PC-9 (cell line): ENCODE measurements at regions not wholly inside any gene's neighbourhood (a gene's known extent, or its start where the extent isn't known, plus 50 kb on each side); places are given as distances from the start of the nearest gene placed in this dataset.

Source experiments
- BruUV-seq: library from RNA; stranded (reverse); fragments of 400-500 nt; replicated peaks from 2 replicates; lab custom pipeline; 2021; lab: Mats Ljungman, UMichigan
- CTCF ChIA-PET: fragments of 300-600 bp; sonication (Branson Sonifier 250); formaldehyde crosslinking; loops from one replicate; lab custom pipeline; 2022; ENCODE audit warnings: antibody characterized with exemption; lab: Charles Lee
- POLR2A ChIA-PET: fragments of 300-600 bp; sonication (Branson Sonifier 250); formaldehyde crosslinking; loops from one replicate; lab custom pipeline; 2022; ENCODE audit warnings: antibody characterized with exemption; ENCODE audit not compliant: unreplicated experiment; lab: Charles Lee
- DNase-seq, 2 experiments: peaks; one replicate each; pipeline versions ENCODE4 v3.0.0 to v3.0.0-alpha.2; 2015 to 2022; ENCODE audit warnings: mixed read lengths in 1 of 2
- H2AFZ ChIP-seq: fragments of 200-600 bp; sonication (generic); 2 replicates; pipeline ENCODE4 v1.8.1; 2017; ENCODE audit warnings: antibody characterized with exemption
- H3F3A ChIP-seq: fragments of 200-600 bp; sonication (generic); 2 replicates; pipeline ENCODE4 v1.8.1; 2017; ENCODE audit warnings: antibody characterized with exemption, mild to moderate bottlenecking, low read depth; ENCODE audit not compliant: insufficient read depth
- H3K27ac ChIP-seq: fragments of 200-600 bp; sonication (generic); 2 replicates; pipeline ENCODE4 v1.6.1; 2016; ENCODE audit warnings: mixed run types
- H3K27me3 ChIP-seq: fragments of 200-600 bp; sonication (generic); 2 replicates; pipeline ENCODE4 v1.6.1; 2016; ENCODE audit warnings: low read depth, mixed run types; ENCODE audit not compliant: insufficient read depth
- H3K36me3 ChIP-seq: fragments of 200-600 bp; sonication (generic); 2 replicates; pipeline ENCODE4 v1.6.1; 2016; ENCODE audit warnings: low read depth, mixed run types
- H3K4me1 ChIP-seq: fragments of 200-600 bp; sonication (generic); replicated peaks from 2 replicates; pipeline ENCODE4 v1.6.1; 2016; ENCODE audit warnings: mixed run types; ENCODE audit not compliant: insufficient read depth
- H3K4me2 ChIP-seq: fragments of 200-600 bp; sonication (generic); 2 replicates; pipeline ENCODE4 v1.6.1; 2017; ENCODE audit warnings: mixed run types
- H3K4me3 ChIP-seq: fragments of 200-600 bp; sonication (generic); 2 replicates; pipeline ENCODE4 v1.6.1; 2016; ENCODE audit warnings: mixed run types
- H3K79me2 ChIP-seq: fragments of 200-600 bp; sonication (generic); 2 replicates; pipeline ENCODE4 v1.6.1; 2017; ENCODE audit warnings: low read depth, mixed run types
- H3K9me2 ChIP-seq: fragments of 200-600 bp; sonication (generic); 2 replicates; pipeline ENCODE4 v1.8.1; 2017; ENCODE audit warnings: mild to moderate bottlenecking; ENCODE audit not compliant: insufficient read depth
- H3K9me3 ChIP-seq: fragments of 200-600 bp; sonication (generic); 2 replicates; pipeline ENCODE4 v1.8.1; 2016; ENCODE audit warnings: low read depth; ENCODE audit not compliant: insufficient read depth
- H4K20me1 ChIP-seq: fragments of 200-600 bp; sonication (generic); 2 replicates; pipeline ENCODE4 v1.8.1; 2017; ENCODE audit not compliant: insufficient read depth
- EZH2 ChIP-seq: fragments of 200-600 bp; sonication (generic); IDR thresholded peaks from 2 replicates; pipeline ENCODE4 v1.8.0; 2017; ENCODE audit warnings: antibody characterized with exemption, low read depth
- intact Hi-C: fragments of 100-400 bp; cut with micrococcal nuclease; formaldehyde crosslinking; loops from one replicate; pipeline ENCODE4 v1.10.0; 2022; ENCODE audit not compliant: unreplicated experiment
- TF ChIP-seq, protein P1 (sequence below): fragments of 200-600 bp; sonication (generic); conservative IDR thresholded peaks from 2 replicates; pipeline ENCODE4 v1.6.1; 2017; ENCODE audit warnings: mixed run types, antibody characterized with exemption, mild to moderate bottlenecking, moderate library complexity

DNA sequence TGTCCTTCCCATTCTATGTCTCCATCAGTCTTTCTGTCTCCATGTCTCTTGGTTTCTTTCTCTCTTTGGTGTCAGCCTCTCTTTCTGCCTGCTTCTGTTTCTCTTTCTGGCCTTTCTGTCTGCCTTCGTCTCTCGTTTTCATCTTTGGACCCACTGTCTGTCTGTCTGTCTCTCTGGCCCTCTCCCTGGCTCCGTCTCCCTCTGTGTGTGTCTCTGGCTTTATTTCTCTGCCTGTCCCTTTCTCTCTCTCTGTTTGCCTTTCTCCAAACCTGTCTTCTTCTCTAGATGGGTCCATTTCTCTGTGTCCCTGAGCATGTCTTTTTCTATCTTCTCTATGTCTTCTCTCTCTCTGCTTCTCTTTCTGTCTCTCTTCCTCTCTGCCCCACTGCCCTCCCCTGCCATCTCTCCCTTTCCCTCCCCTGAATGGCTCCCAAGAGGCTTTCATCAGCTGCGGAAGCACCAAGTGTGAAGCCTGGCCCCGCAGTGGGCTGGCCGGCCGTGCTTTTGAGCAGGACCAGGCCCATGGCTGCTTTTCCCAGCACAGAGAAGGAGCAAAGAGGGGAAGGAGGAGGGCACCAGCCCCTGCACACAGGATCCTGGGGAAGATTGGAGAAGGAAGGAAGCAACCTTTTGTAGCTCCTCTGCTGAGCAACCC lies 57.4 kb downstream of the PJA1 start:
- Histone ChIP-seq H3K79me2 (no peaks in the 10 kb centered on the region), H4K20me1 (no peaks in the 10 kb centered on the region), H3K9me3 (no peaks in the 10 kb centered on the region), H3K4me3 (no peak overlapping the region), H3K4me2 (peak overlapping the region; percentile 26; the same call in 1 of the 2 replicates), H3K4me1 (peaks cover 41% of the 10 kb centered on the region), H3K36me3 (no peaks in the 10 kb centered on the region), H3K9me2 (no peaks in the 10 kb centered on the region), H3K27me3 (no peaks in the 10 kb centered on the region), H3K27ac (no peak overlapping the region), H3F3A (0 out of 2 replicates have a peak, but pooled peaks cover 4% of the 10 kb centered on the region), H2AFZ (no peak overlapping the region)
- BruUV-seq, result no TSS peak
- CTCF ChIA-PET, result no interaction called here
- POLR2A ChIA-PET, result no interaction called here
- intact Hi-C loops, result loop anchor here (2.0 to 5.0 kb wide), 3 partner anchors 45 to 281 kb away; partner anchors contain the start of gene EFNB1
- TF ChIP-seq, protein P1, sequence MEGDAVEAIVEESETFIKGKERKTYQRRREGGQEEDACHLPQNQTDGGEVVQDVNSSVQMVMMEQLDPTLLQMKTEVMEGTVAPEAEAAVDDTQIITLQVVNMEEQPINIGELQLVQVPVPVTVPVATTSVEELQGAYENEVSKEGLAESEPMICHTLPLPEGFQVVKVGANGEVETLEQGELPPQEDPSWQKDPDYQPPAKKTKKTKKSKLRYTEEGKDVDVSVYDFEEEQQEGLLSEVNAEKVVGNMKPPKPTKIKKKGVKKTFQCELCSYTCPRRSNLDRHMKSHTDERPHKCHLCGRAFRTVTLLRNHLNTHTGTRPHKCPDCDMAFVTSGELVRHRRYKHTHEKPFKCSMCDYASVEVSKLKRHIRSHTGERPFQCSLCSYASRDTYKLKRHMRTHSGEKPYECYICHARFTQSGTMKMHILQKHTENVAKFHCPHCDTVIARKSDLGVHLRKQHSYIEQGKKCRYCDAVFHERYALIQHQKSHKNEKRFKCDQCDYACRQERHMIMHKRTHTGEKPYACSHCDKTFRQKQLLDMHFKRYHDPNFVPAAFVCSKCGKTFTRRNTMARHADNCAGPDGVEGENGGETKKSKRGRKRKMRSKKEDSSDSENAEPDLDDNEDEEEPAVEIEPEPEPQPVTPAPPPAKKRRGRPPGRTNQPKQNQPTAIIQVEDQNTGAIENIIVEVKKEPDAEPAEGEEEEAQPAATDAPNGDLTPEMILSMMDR, result no peak
- TF ChIP-seq EZH2, result no peak
- DNase-seq, result no peak

DNA sequence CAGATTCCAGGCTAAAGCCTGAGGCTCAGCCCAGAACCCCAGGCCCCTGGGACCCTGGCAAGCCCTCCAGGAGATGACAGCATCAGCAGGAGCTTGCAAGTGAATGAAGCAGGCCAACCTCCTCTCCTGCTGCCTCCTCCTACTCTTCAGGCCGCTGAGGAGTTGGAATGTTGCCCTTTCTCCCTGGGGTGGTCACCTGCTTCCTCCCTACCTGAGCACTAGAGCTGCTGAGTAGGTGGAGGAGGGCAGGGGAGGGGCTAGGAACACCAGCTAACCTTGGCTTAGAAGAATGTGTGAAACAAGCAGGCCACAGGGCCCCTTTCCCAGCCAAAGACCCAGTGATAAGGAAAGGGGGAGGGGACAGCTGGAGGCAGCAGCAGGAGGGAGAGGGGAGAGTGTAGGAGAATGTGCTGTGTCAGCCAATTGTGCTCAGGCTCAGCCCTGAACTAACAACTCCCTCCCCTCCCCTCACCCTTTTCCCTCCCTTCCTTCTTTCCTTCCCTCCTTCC lies 58.0 kb downstream of the PJA1 start:
- no peak overlapping the region for H3K27ac ChIP-seq
- H2AFZ ChIP-seq, result no peak overlapping the region
- no peaks in the 10 kb centered on the region for H3K36me3 ChIP-seq
- no peak overlapping the region for H3K4me3 ChIP-seq
- ChIA-PET CTCF (no interaction called here), POLR2A (no interaction called here)
- no peaks in the 10 kb centered on the region for H3K79me2 ChIP-seq
- H3K4me2 ChIP-seq, result peak overlapping the region; percentile 26; the same call in 1 of the 2 replicates
- H3F3A ChIP-seq, result 0 out of 2 replicates have a peak, but pooled peaks cover 4% of the 10 kb centered on the region
- TF ChIP-seq EZH2, result no peak
- intact Hi-C loops, result loop anchor here (5.0 kb wide), 2 partner anchors 75 to 280 kb away; partner anchors contain the start of gene EFNB1
- peak; percentile 56 to 68 for DNase-seq
- H3K9me3 ChIP-seq, result no peaks in the 10 kb centered on the region
- H3K4me1 ChIP-seq, result peaks cover 41% of the 10 kb centered on the region
- no peaks in the 10 kb centered on the region for H3K27me3 ChIP-seq
- H3K9me2 ChIP-seq, result no peaks in the 10 kb centered on the region
- no peaks in the 10 kb centered on the region for H4K20me1 ChIP-seq
- BruUV-seq, result no TSS peak

DNA sequence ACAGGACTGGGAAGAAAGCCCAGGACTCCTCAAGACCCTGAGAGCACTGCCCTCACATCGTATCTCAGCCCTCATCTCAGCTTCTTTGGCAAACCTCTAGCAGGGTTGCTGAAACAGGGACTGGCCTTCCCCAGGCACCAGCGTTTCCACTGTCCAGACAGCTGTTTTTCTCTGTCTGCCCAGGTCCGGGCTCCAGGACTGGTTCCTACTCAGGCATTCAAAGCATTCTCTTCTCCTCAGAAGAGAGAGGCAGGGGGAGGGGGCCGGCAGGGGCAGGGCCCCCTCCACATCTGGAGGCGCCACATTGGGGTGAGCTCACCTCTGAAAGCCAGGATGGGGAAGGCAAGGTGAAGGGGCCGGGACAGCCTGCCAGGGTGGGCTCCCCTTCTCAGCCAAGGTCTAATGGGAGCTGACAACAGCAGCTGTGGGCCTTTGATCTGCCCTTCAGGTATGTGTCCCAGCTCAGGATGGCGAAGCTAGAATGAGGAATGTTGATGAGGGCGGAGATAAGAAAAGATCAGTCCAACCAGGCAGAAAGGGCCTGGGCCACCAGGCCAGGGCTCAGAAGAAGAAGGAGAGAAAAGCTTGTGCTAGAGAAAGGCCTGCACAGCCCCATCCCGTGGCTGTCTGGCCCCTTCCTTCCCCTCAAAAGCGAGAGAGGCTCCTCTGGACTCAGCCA lies 60.4 kb downstream of the PJA1 start:
- intact Hi-C loops, result loop anchor here (5.0 kb wide), 2 partner anchors 73 to 278 kb away; partner anchors contain the start of gene EFNB1

More for the DNA sequence above, 60.4 kb downstream of the PJA1 start:
- DNase-seq, result peak; percentile 56 to 60
- peaks cover 35% of the 10 kb centered on the region for H3K4me1 ChIP-seq
- no peak overlapping the region for H2AFZ ChIP-seq
- CTCF ChIA-PET, result no interaction called here
- no peak overlapping the region for H3K4me2 ChIP-seq
- no peaks in the 10 kb centered on the region for H3K9me3 ChIP-seq
- no peaks in the 10 kb centered on the region for H4K20me1 ChIP-seq
- no peaks in the 10 kb centered on the region for H3K36me3 ChIP-seq
- BruUV-seq, result no TSS peak
- H3K4me3 ChIP-seq, result no peak overlapping the region
- H3F3A ChIP-seq, result 0 out of 2 replicates have a peak, but pooled peaks cover 4% of the 10 kb centered on the region
- POLR2A ChIA-PET, result interaction anchor here (0.6 to 0.7 kb wide), 2 partner anchors 46 to 277 kb away, joined by 3 to 4 read pairs; no protein-coding TSS in a partner anchor
- no peaks in the 10 kb centered on the region for H3K27me3 ChIP-seq
- H3K9me2 ChIP-seq, result no peaks in the 10 kb centered on the region
- H3K79me2 ChIP-seq, result no peaks in the 10 kb centered on the region
- no peak overlapping the region for H3K27ac ChIP-seq
- TF ChIP-seq, protein P1, result no peak
- TF ChIP-seq EZH2, result no peak
